ENCODE measurements at regions not wholly inside any gene's neighbourhood (a gene's known extent, or its start where the extent isn't known, plus 50 kb on each side); places are given as distances from the start of the nearest gene placed in this dataset.

- no peaks in the 10 kb centered on the region for H3K9me3 ChIP-seq (ENCODE audit: control insufficient read depth, insufficient read depth, low read length)
- no peak overlapping the region for H3K27ac ChIP-seq (ENCODE audit: insufficient read depth, low read length)
- no peak overlapping the region for H3K56ac ChIP-seq (ENCODE audit: extremely low read depth, insufficient read depth, low read length)
- no peak overlapping the region for H3K9ac ChIP-seq (ENCODE audit: low read depth, low read length)
- ChIA-PET CTCF (no interaction called here), POLR2A (ENCODE audit: unreplicated experiment) (no interaction called here)
- no peak overlapping the region for H3K4ac ChIP-seq (ENCODE audit: low read depth, low read length)
- no peak overlapping the region for H2AK5ac ChIP-seq (ENCODE audit: low read depth, low read length)
- no peak overlapping the region for H4K91ac ChIP-seq (ENCODE audit: insufficient read depth, low read depth, low read length)
- no peak overlapping the region for H2AK9ac ChIP-seq (replicated peaks; ENCODE audit: low read depth, low read length, poor library complexity)
- peak overlapping the region; percentile 70; the same call in 1 of the 2 replicates for H3K18ac ChIP-seq (ENCODE audit: low read depth, low read length)
- no peaks in the 10 kb centered on the region for H3K36me3 ChIP-seq (ENCODE audit: control insufficient read depth, insufficient read depth, low read length)
- no peaks in the 10 kb centered on the region for H3K79me1 ChIP-seq (ENCODE audit: low read depth in 1 of 2, low read length in 2 of 2)
- H3K14ac ChIP-seq (replicated peaks; ENCODE audit: low read depth, low read length): no peak overlapping the region
- intact Hi-C loops (cut with micrococcal nuclease): loop anchor here (5.0 to 10.0 kb wide), 3 partner anchors 115 to 788 kb away; no protein-coding TSS in a partner anchor
- no peak overlapping the region for H3K4me2 ChIP-seq (ENCODE audit: low read depth, low read length)
- DNase-seq: no peak
- H2BK5ac ChIP-seq (ENCODE audit: low read depth, low read length, poor library complexity, severe bottlenecking): no peak overlapping the region
- H4K8ac ChIP-seq (ENCODE audit: low read depth in 2 of 2, low read length in 2 of 2): no peak overlapping the region
- TF ChIP-seq RFX5 (IDR thresholded peaks at IDR 0.05; ENCODE audit: low read depth, low read length) (no peak), SMC3 (IDR thresholded peaks at IDR 0.05; ENCODE audit: low read depth, low read length) (no peak), FOS (IDR thresholded peaks at IDR 0.05; ENCODE audit: low read depth, low read length) (no peak), USF2 (IDR thresholded peaks at IDR 0.05; ENCODE audit: low read depth, low read length) (no peak), RAD21 (IDR thresholded peaks at IDR 0.05; ENCODE audit: low read length) (no peak), CEBPB (IDR thresholded peaks at IDR 0.05; ENCODE audit: low read depth, low read length) (no peak), NFE2L2 (IDR thresholded peaks at IDR 0.05; ENCODE audit: low read depth, low read length) (no peak), BHLHE40 (IDR thresholded peaks at IDR 0.05; ENCODE audit: low read depth, low read length) (no peak), POLR2A (IDR thresholded peaks at IDR 0.05; ENCODE audit: low read depth, low read length) (no peak), ELK1 (IDR thresholded peaks at IDR 0.05; ENCODE audit: borderline replicate concordance, low read depth, low read length) (no peak), MAFK (IDR thresholded peaks at IDR 0.05; ENCODE audit: low read depth, low read length) (no peak), MXI1 (IDR thresholded peaks at IDR 0.05; ENCODE audit: borderline replicate concordance, low read depth, low read length) (no peak), CHD1 (IDR thresholded peaks at IDR 0.05; ENCODE audit: low read depth, low read length) (no peak), MAZ (IDR thresholded peaks at IDR 0.05; ENCODE audit: borderline replicate concordance, low read depth, low read length) (no peak), RCOR1 (IDR thresholded peaks at IDR 0.05; ENCODE audit: insufficient replicate concordance, low read length) (no peak), CTCF (conservative IDR thresholded peaks at IDR 0.05; ENCODE audit: low read depth, low read length) (no peak)
- no peak overlapping the region for H3K4me3 ChIP-seq (ENCODE audit: insufficient read depth, low read depth, low read length)
- H2BK20ac ChIP-seq (ENCODE audit: low read depth, low read length): no peak overlapping the region
- no peak overlapping the region for H2AFZ ChIP-seq (replicated peaks; ENCODE audit: low read length, poor library complexity)
- H3K23ac ChIP-seq (ENCODE audit: low read depth, low read length): no peak overlapping the region
- dilution Hi-C loops (cut with HindIII; ENCODE audit: low sequenced_read_pairs, unreplicated experiment): no loop called here
- H3K4me1 ChIP-seq (ENCODE audit: control insufficient read depth, insufficient read depth, low read length): peaks cover 4% of the 10 kb centered on the region; the same call in 1 of the 2 replicates
- H3K27me3 ChIP-seq (ENCODE audit: control insufficient read depth, insufficient read depth, low read length): no peaks in the 10 kb centered on the region
- in situ Hi-C loops (cut with MboI; ENCODE audit: low sequenced_read_pairs): loop anchor here (5.0 kb wide), 1 partner anchor 330 kb away; no protein-coding TSS in a partner anchor
- H4K5ac ChIP-seq (ENCODE audit: low read depth, low read length): no peak overlapping the region
- no TSS peak for BruUV-seq (replicated peaks)
- no peaks in the 10 kb centered on the region for H3K9me1 ChIP-seq (ENCODE audit: insufficient read depth, low read length)
- no peaks in the 10 kb centered on the region for H4K20me1 ChIP-seq (ENCODE audit: insufficient read depth, low read length)
- ATAC-seq (ENCODE audit: low read depth): no peak
- no CpG with 5 or more reads among the region's 2 CpGs for WGBS, 2 experiments (ENCODE audit: extremely low coverage in 2 of 2, insufficient read length in 1 of 2)
- no peak overlapping the region for H2BK15ac ChIP-seq (ENCODE audit: low read depth, low read length)
- no peak overlapping the region for H2BK120ac ChIP-seq (ENCODE audit: low read depth, low read length)
These were observed 336.1 kb upstream of the KCND2 start for GRCh38 chr7:119936836-119937235.

Measured in IMR-90 (cell line).